BLaER1 (cell line): ENCODE measurements at regions not wholly inside any gene's neighbourhood (a gene's known extent, or its start where the extent isn't known, plus 50 kb on each side); places are given as distances from the start of the nearest gene placed in this dataset.

Experiments
- H3K27ac ChIP-seq: shearing (Covaris generic); formaldehyde crosslinking; 2 replicates; pipeline ENCODE4 v1.8.1; 2022
- H3K27me3 ChIP-seq: shearing (Covaris generic); formaldehyde crosslinking; 2 replicates; pipeline ENCODE4 v1.8.1; 2022
- H3K36me3 ChIP-seq: shearing (Covaris generic); formaldehyde crosslinking; 2 replicates; pipeline ENCODE4 v1.8.1; 2022
- H3K4me1 ChIP-seq: shearing (Covaris generic); formaldehyde crosslinking; 2 replicates; pipeline ENCODE4 v1.8.1; 2022
- H3K4me2 ChIP-seq: shearing (Covaris generic); formaldehyde crosslinking; 2 replicates; pipeline ENCODE4 v1.8.1; 2022
- H3K4me3 ChIP-seq: shearing (Covaris generic); formaldehyde crosslinking; 2 replicates; pipeline ENCODE4 v1.8.1; 2022
- H3K9ac ChIP-seq: shearing (Covaris generic); formaldehyde crosslinking; 2 replicates; pipeline ENCODE4 v1.8.1; 2022
- H3K9me3 ChIP-seq: shearing (Covaris generic); formaldehyde crosslinking; 2 replicates; pipeline ENCODE4 v1.8.1; 2022
- H4K20me1 ChIP-seq: shearing (Covaris generic); formaldehyde crosslinking; 2 replicates; pipeline ENCODE4 v1.8.1; 2022
- Cebpa-rat ChIP-seq: shearing (Covaris generic); IDR thresholded peaks from 2 replicates; pipeline ENCODE4 v1.8.1; 2022

GRCh38 chr2:126602334-126602733, 53.6 kb upstream of the GYPC start:
- Histone ChIP-seq H3K4me3 (no peak overlapping the region), H3K9ac (no peak overlapping the region), H3K27ac (no peak overlapping the region), H3K9me3 (peaks cover 45% of the 10 kb centered on the region), H4K20me1 (no peaks in the 10 kb centered on the region), H3K36me3 (no peaks in the 10 kb centered on the region), H3K4me1 (no peaks in the 10 kb centered on the region), H3K4me2 (no peak overlapping the region), H3K27me3 (no peaks in the 10 kb centered on the region)
- TF ChIP-seq Cebpa-rat: no peak
